H1 (cell line): ENCODE measurements at regions not wholly inside any gene's neighbourhood (a gene's known extent, or its start where the extent isn't known, plus 50 kb on each side); places are given as distances from the start of the nearest gene placed in this dataset.

Experiments used
- CTCF ChIA-PET: fragments of 300-600 bp; sonication (Branson Sonifier 250); formaldehyde crosslinking; loops from one replicate; lab custom pipeline; 2021; ENCODE audit not compliant: partially characterized antibody; lab: Charles Lee
- POLR2A ChIA-PET: fragments of 300-600 bp; sonication (Branson Sonifier 250); formaldehyde crosslinking; loops from one replicate; lab custom pipeline; 2021; ENCODE audit warnings: inconsistent platforms; ENCODE audit not compliant: partially characterized antibody; lab: Charles Lee
- DNase-seq, 2 experiments: peaks; one replicate each; pipeline versions ENCODE4 v3.0.0 to v3.0.0-alpha.2; 2010 to 2022; ENCODE audit warnings: low spot score in 2 of 2, low read depth in 1 of 2, mixed read lengths in 1 of 2
- FAIRE-seq: peaks from 2 replicates; lab custom pipeline; 2011; peaks lifted over from hg19 to GRCh38; lab: Jason Lieb, UNC
- H2AFZ ChIP-seq: 2 replicates; pipeline ENCODE4 v1.8.1; 2012; ENCODE audit warnings: low read length, inconsistent platforms
- H2AK5ac ChIP-seq: 2 replicates; pipeline ENCODE4 v1.6.1; 2013; ENCODE audit warnings: low read depth, low read length
- H2BK120ac ChIP-seq: replicated peaks from 2 replicates; pipeline ENCODE3; 2013; ENCODE audit warnings: low read depth, low read length, inconsistent platforms
- H2BK12ac ChIP-seq: 2 replicates; pipeline ENCODE4 v1.6.1; 2013; ENCODE audit warnings: low read depth, low read length
- H2BK15ac ChIP-seq: 2 replicates; pipeline ENCODE4 v1.6.1; 2013; ENCODE audit warnings: low read length
- H2BK20ac ChIP-seq: 2 replicates; pipeline ENCODE4 v1.6.1; 2013; ENCODE audit warnings: low read length
- H2BK5ac ChIP-seq: 2 replicates; pipeline ENCODE4 v1.6.1; 2013; ENCODE audit warnings: low read depth, low read length
- H3K14ac ChIP-seq: 2 replicates; pipeline ENCODE4 v1.6.1; 2013; ENCODE audit warnings: inconsistent platforms; ENCODE audit not compliant: insufficient read length
- H3K18ac ChIP-seq: 2 replicates; pipeline ENCODE4 v1.6.1; 2013; ENCODE audit warnings: low read length; ENCODE audit errors: extremely low read depth
- H3K23ac ChIP-seq: 2 replicates; pipeline ENCODE4 v1.6.1; 2013; ENCODE audit warnings: inconsistent platforms; ENCODE audit not compliant: insufficient read length
- H3K23me2 ChIP-seq: 2 replicates; pipeline ENCODE4 v1.6.1; 2013; ENCODE audit warnings: low read depth, low read length
- H3K27ac ChIP-seq: 2 replicates; pipeline ENCODE4 v1.6.1; 2011; ENCODE audit warnings: low read depth, low read length, inconsistent platforms
- H3K27me3 ChIP-seq, 4 experiments: replicated peaks in 1 of 4; 1 replicate in 1 of 4; 2 replicates in 3 of 4; pipeline versions ENCODE4 v1.6.1 to v1.8.1; 2011 to 2013; ENCODE audit warnings: low read length in 3 of 4, mild to moderate bottlenecking in 3 of 4, inconsistent platforms in 2 of 4, mixed read lengths in 2 of 4, moderate library complexity in 1 of 4; ENCODE audit not compliant: control insufficient read depth in 3 of 4, insufficient read depth in 3 of 4; ENCODE audit errors: extremely low read depth in 1 of 4
- H3K36me3 ChIP-seq, 4 experiments: 2 replicates each; pipeline versions ENCODE4 v1.6.1 to v1.8.1; 2011 to 2013; ENCODE audit warnings: mild to moderate bottlenecking in 4 of 4, low read length in 3 of 4, moderate library complexity in 2 of 4, control low read depth in 1 of 4, inconsistent platforms in 1 of 4; ENCODE audit not compliant: insufficient read depth in 4 of 4, control insufficient read depth in 2 of 4
- H3K4ac ChIP-seq: replicated peaks from 2 replicates; pipeline ENCODE3; 2013; ENCODE audit warnings: low read length, low read depth, mixed read lengths, inconsistent platforms; ENCODE audit not compliant: insufficient read length
- H3K4me1 ChIP-seq, 4 experiments: replicated peaks in 1 of 4; 1 replicate in 1 of 4; 2 replicates in 3 of 4; pipeline versions ENCODE4 v1.6.1 to v1.8.1; 2011 to 2013; ENCODE audit warnings: low read length in 3 of 4, inconsistent platforms in 2 of 4, mixed read lengths in 1 of 4; ENCODE audit not compliant: insufficient read depth in 4 of 4, control insufficient read depth in 3 of 4
- H3K4me2 ChIP-seq, 2 experiments: 2 replicates each; pipeline versions ENCODE4 v1.6.1 to v1.8.1; 2011 to 2013; ENCODE audit warnings: low read depth in 2 of 2, low read length in 2 of 2, control low read depth in 1 of 2, inconsistent platforms in 1 of 2, mild to moderate bottlenecking in 1 of 2; ENCODE audit not compliant: insufficient read depth in 1 of 2
- H3K4me3 ChIP-seq, 4 experiments: fragments of 200-600, 300-600 bp in 1 of 4; sonication (generic), shearing (Covaris generic), sonication (Bioruptor Twin) in 1 of 4; 2 replicates each; pipeline versions ENCODE4 v1.5.1 to v1.8.1; 2011 to 2016; ENCODE audit warnings: low read length in 4 of 4, low read depth in 3 of 4, control low read depth in 2 of 4, inconsistent platforms in 2 of 4, mild to moderate bottlenecking in 2 of 4, mixed read lengths in 1 of 4, moderate library complexity in 1 of 4; ENCODE audit not compliant: insufficient read depth in 2 of 4; ENCODE audit errors: extremely low read depth in 1 of 4
- H3K56ac ChIP-seq: replicated peaks from 2 replicates; pipeline ENCODE3; 2013; ENCODE audit warnings: low read depth, mild to moderate bottlenecking, mixed read lengths, low read length, inconsistent platforms; ENCODE audit not compliant: insufficient read length
- H3K79me1 ChIP-seq: 2 replicates; pipeline ENCODE4 v1.6.1; 2013; ENCODE audit warnings: low read depth, low read length, control low read depth
- H3K79me2 ChIP-seq, 2 experiments: 2 replicates each; pipeline versions ENCODE4 v1.6.1 to v1.8.1; 2012 to 2013; ENCODE audit warnings: low read length in 2 of 2, mild to moderate bottlenecking in 2 of 2, inconsistent platforms in 1 of 2; ENCODE audit not compliant: insufficient read depth in 2 of 2, control insufficient read depth in 1 of 2
- H3K9ac ChIP-seq, 4 experiments: replicated peaks in 1 of 4; 1 replicate in 1 of 4; 2 replicates in 3 of 4; pipeline versions ENCODE4 v1.6.1 to v1.8.1; 2011 to 2013; ENCODE audit warnings: low read depth in 3 of 4, low read length in 3 of 4, control low read depth in 2 of 4, mild to moderate bottlenecking in 2 of 4, moderate library complexity in 2 of 4, inconsistent platforms in 1 of 4; ENCODE audit errors: extremely low read depth in 1 of 4
- H3K9me3 ChIP-seq, 2 experiments: 2 replicates each; pipeline versions ENCODE4 v1.6.1 to v1.8.1; 2012 to 2013; ENCODE audit warnings: mild to moderate bottlenecking in 2 of 2, moderate library complexity in 2 of 2, control low read depth in 1 of 2, inconsistent platforms in 1 of 2, low read depth in 1 of 2, low read length in 1 of 2, mixed read lengths in 1 of 2; ENCODE audit not compliant: insufficient read depth in 2 of 2
- H4K20me1 ChIP-seq, 2 experiments: replicated peaks in 1 of 2; 2 replicates each; pipeline versions ENCODE3 to v1.8.1; 2011 to 2013; ENCODE audit warnings: inconsistent platforms in 2 of 2, low read length in 2 of 2, mild to moderate bottlenecking in 1 of 2; ENCODE audit not compliant: insufficient read depth in 2 of 2, control insufficient read depth in 1 of 2
- H4K5ac ChIP-seq: 2 replicates; pipeline ENCODE4 v1.6.1; 2013; ENCODE audit warnings: low read length, low read depth, mixed read lengths, inconsistent platforms; ENCODE audit not compliant: insufficient read length
- H4K8ac ChIP-seq: 2 replicates; pipeline ENCODE4 v1.8.0; 2013; ENCODE audit warnings: mild to moderate bottlenecking, moderate library complexity, low read length, inconsistent platforms; ENCODE audit not compliant: insufficient read depth; ENCODE audit errors: extremely low read depth
- H4K91ac ChIP-seq: replicated peaks from 2 replicates; pipeline ENCODE3; 2013; ENCODE audit warnings: low read length, mixed read lengths, inconsistent platforms; ENCODE audit not compliant: insufficient read length
- BACH1 ChIP-seq: IDR thresholded peaks from 2 replicates; pipeline ENCODE4 v1.6.1; 2012; ENCODE audit warnings: low read length, improper control_type of control experiment
- CHD1 ChIP-seq: IDR thresholded peaks from 2 replicates; pipeline ENCODE4 v1.6.1; 2012; ENCODE audit warnings: low read depth, low read length, improper control_type of control experiment
- EGR1 ChIP-seq: IDR thresholded peaks from 2 replicates; pipeline ENCODE4 v1.6.1; 2011; ENCODE audit warnings: low read depth, low read length, borderline replicate concordance
- EP300 ChIP-seq, 2 experiments: IDR thresholded peaks; 1 replicate in 1 of 2; 2 replicates in 1 of 2; pipeline ENCODE4 v1.6.1; 2011 to 2012; ENCODE audit warnings: low read depth in 2 of 2, low read length in 2 of 2, mild to moderate bottlenecking in 2 of 2, borderline replicate concordance in 1 of 2, inconsistent platforms in 1 of 2, moderate library complexity in 1 of 2
- FOSL1 ChIP-seq: IDR thresholded peaks from 2 replicates; pipeline ENCODE4 v1.6.1; 2011; ENCODE audit warnings: mild to moderate bottlenecking, low read depth, low read length, moderate library complexity; ENCODE audit not compliant: insufficient read depth
- HDAC6 ChIP-seq: IDR thresholded peaks from one replicate; pipeline ENCODE4 v1.7.1; 2012; ENCODE audit warnings: low read depth, mild to moderate bottlenecking, inconsistent platforms, low read length, moderate library complexity
- KDM1A ChIP-seq: fragments of 200-600, 300-600 bp; sonication (generic); IDR thresholded peaks from 2 replicates; pipeline ENCODE4 v1.7.1; 2016; ENCODE audit warnings: mild to moderate bottlenecking, low read length, borderline replicate concordance
- MAFK ChIP-seq: IDR thresholded peaks from 2 replicates; pipeline ENCODE4 v1.6.1; 2012; ENCODE audit warnings: low read depth, mild to moderate bottlenecking, improper control_type of control experiment, low read length
- POLR2AphosphoS5 ChIP-seq: IDR thresholded peaks from 2 replicates; pipeline ENCODE4 v1.6.1; 2011; ENCODE audit warnings: low read depth, low read length
- POU5F1 ChIP-seq: IDR thresholded peaks from 2 replicates; pipeline ENCODE4 v1.6.1; 2011; ENCODE audit warnings: low read depth, mild to moderate bottlenecking, low read length, moderate library complexity
- SAP30 ChIP-seq: fragments of 300-600 bp; sonication (generic); IDR thresholded peaks from 2 replicates; pipeline ENCODE4 v1.7.1; 2012; ENCODE audit warnings: low read length, moderate library complexity, mild to moderate bottlenecking, inconsistent platforms; ENCODE audit not compliant: insufficient read depth, insufficient replicate concordance
- SIN3A ChIP-seq, 2 experiments: IDR thresholded peaks in 1 of 2; conservative IDR thresholded peaks in 1 of 2; 2 replicates each; pipeline ENCODE4 v1.6.1; 2011 to 2012; ENCODE audit warnings: low read length in 2 of 2, improper control_type of control experiment in 1 of 2, low read depth in 1 of 2, mild to moderate bottlenecking in 1 of 2
- SP1 ChIP-seq: IDR thresholded peaks from 2 replicates; pipeline ENCODE4 v1.6.1; 2011; ENCODE audit warnings: low read depth, low read length
- SP4 ChIP-seq: IDR thresholded peaks from 2 replicates; pipeline ENCODE4 v1.6.1; 2012; ENCODE audit warnings: low read length, inconsistent platforms
- ZNF274 ChIP-seq: IDR thresholded peaks from 2 replicates; pipeline ENCODE4 v1.7.0; 2012; ENCODE audit warnings: low read length, borderline replicate concordance; ENCODE audit errors: extremely low read depth
- WGBS, 2 experiments: shearing (Covaris generic) in 1 of 2; methylation state at CpG; one replicate each; pipeline versions ENCODE4 v1.1.6 to v1.1.7; 2013 to 2015; ENCODE audit warnings: low lambda C conversion rate in 2 of 2, mixed read lengths in 2 of 2, inconsistent platforms in 1 of 2, low coverage in 1 of 2, missing lambda C conversion rate in 1 of 2; ENCODE audit not compliant: insufficient replicate concordance in 2 of 2, insufficient coverage in 1 of 2, insufficient read length in 1 of 2; ENCODE audit errors: extremely low coverage in 1 of 2, missing lambda C conversion rate in 1 of 2; 5-methylcytosine and 5-hydroxymethylcytosine counted together

DNA sequence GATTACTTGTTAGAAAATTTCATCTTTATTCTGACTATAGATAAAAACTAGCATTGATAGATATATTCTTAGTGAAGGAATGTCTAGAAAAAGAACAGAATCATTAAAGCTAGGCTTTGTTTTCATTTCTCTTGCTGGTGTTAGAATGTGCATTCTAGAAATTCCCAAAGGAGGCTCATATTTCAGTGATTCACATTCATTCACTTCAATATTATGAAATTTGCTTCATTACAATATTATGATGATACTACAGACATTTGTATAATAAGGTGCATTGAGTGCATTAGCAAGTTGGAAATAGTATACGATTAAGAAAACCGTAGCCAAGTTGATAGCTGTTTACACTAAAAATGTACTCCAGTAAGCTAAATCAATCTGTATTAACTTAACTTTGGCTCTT is 70.7 kb upstream of the MYCBP2 start:
- Histone ChIP-seq H2BK12ac (no peak overlapping the region), H3K9ac (no peak overlapping the region), H3K4ac (no peak overlapping the region), H4K8ac (no peak overlapping the region), H3K27me3 (no peaks in the 10 kb centered on the region), H2BK120ac (no peak overlapping the region), H3K4me3 (no peak overlapping the region), H2BK15ac (no peak overlapping the region), H2BK5ac (no peak overlapping the region), H2BK20ac (no peak overlapping the region), H3K9me3 (no peaks in the 10 kb centered on the region), H4K91ac (no peak overlapping the region), H3K79me1 (no peaks in the 10 kb centered on the region), H3K36me3 (no peaks in the 10 kb centered on the region), H3K79me2 (no peaks in the 10 kb centered on the region), H2AK5ac (no peak overlapping the region), H4K5ac (no peak overlapping the region), H3K18ac (no peak overlapping the region), H3K4me2 (no peak overlapping the region), H3K27ac (no peak overlapping the region), H3K23ac (no peak overlapping the region), H3K14ac (no peak overlapping the region), H3K23me2 (no peaks in the 10 kb centered on the region), H2AFZ (no peak overlapping the region), H3K4me1 (no peaks in the 10 kb centered on the region), H4K20me1 (no peaks in the 10 kb centered on the region), H3K56ac (no peak overlapping the region)
- ChIA-PET CTCF (interaction anchor here (1.1 to 1.3 kb wide), 2 partner anchors 9 to 81 kb away, joined by 3 read pairs; no protein-coding TSS in a partner anchor), POLR2A (no interaction called here)
- no peak for FAIRE-seq
- no peak for DNase-seq
- TF ChIP-seq SP1 (no peak), SAP30 (no peak), POLR2AphosphoS5 (no peak), SIN3A (conservative IDR thresholded peaks at IDR 0.05 in 1 of 2, IDR thresholded peaks at IDR 0.05 in 1 of 2; ENCODE audit: low read depth in 1 of 2, low read length in 2 of 2) (no peak), SP4 (no peak), MAFK (no peak), ZNF274 (no peak), CHD1 (no peak), HDAC6 (no peak), FOSL1 (no peak), BACH1 (no peak), EGR1 (no peak), POU5F1 (no peak), EP300 (IDR thresholded peaks at IDR 0.05; ENCODE audit: borderline replicate concordance in 1 of 2, low read depth in 2 of 2, low read length in 2 of 2) (no peak), KDM1A (no peak)
- 98% methylated on average over 2 of the region's 2 CpGs; no CpG with 5 or more reads in 1 of the 2 experiments for WGBS, 2 experiments
